Activated CD4-positive, alpha-beta T cell treated with anti-CD3 and anti-CD28 coated beads for 36 hours (primary cell): ENCODE measurements at regions not wholly inside any gene's neighbourhood (a gene's known extent, or its start where the extent isn't known, plus 50 kb on each side); places are given as distances from the start of the nearest gene placed in this dataset.
"Not testable (repeated sequence)": the region's sequence is repeated elsewhere in the genome, so short reads cannot be mapped to it uniquely, and the experiment has no call there.

ENCODE experiments used
- ATAC-seq: fragments of 200-7000 bp; cut with Tn5 transposase; one replicate; pipeline ENCODE4 v1.10.0; 2021; ENCODE audit warnings: mild to moderate bottlenecking, moderate library complexity
- CTCF ChIA-PET: fragments of 350-600 bp; sonication (Branson Sonifier 250); formaldehyde crosslinking; loops from one replicate; lab custom pipeline; 2021; ENCODE audit warnings: antibody characterized with exemption; lab: Charles Lee
- POLR2A ChIA-PET: fragments of 350-600 bp; sonication (Branson Sonifier 250); formaldehyde crosslinking; loops from one replicate; lab custom pipeline; 2021; ENCODE audit warnings: antibody characterized with exemption, inconsistent platforms; lab: Charles Lee
- DNase-seq: peaks from one replicate; pipeline ENCODE4 v3.0.0-alpha.2; 2020
- H3K27ac Mint-ChIP-seq: one replicate; pipeline ENCODE4 v1.8.0; 2021; ENCODE audit warnings: mixed read lengths
- H3K27me3 Mint-ChIP-seq: one replicate; pipeline ENCODE4 v1.8.0; 2021; ENCODE audit warnings: mixed read lengths
- H3K36me3 Mint-ChIP-seq: one replicate; pipeline ENCODE4 v1.8.0; 2021; ENCODE audit warnings: low read depth, mixed read lengths
- H3K4me1 Mint-ChIP-seq: one replicate; pipeline ENCODE4 v1.8.0; 2021; ENCODE audit warnings: mixed read lengths
- H3K4me3 Mint-ChIP-seq: one replicate; pipeline ENCODE4 v1.8.0; 2021; ENCODE audit warnings: mild to moderate bottlenecking, moderate library complexity, mixed read lengths
- H3K9me3 Mint-ChIP-seq: one replicate; pipeline ENCODE4 v1.8.0; 2021; ENCODE audit warnings: low read depth, mixed read lengths
- intact Hi-C, 2 experiments: fragments of 100-400 bp; cut with DNase I in 1 of 2; cut with micrococcal nuclease in 1 of 2; formaldehyde crosslinking; loops; one replicate each; pipeline versions ENCODE4 v1.14.2 to v1.15.1; 2022 to 2024; cut with DNase I, micrococcal nuclease

GRCh38 chr2:39583213-39583612 is 82.5 kb upstream of the TMEM178A start:
- ChIA-PET CTCF (no interaction called here), POLR2A (no interaction called here)
- no peak overlapping the region for H3K4me3 Mint-ChIP-seq
- peaks cover 1% of the 10 kb centered on the region for H3K36me3 Mint-ChIP-seq
- H3K9me3 Mint-ChIP-seq = peaks cover 2% of the 10 kb centered on the region
- intact Hi-C loops = no loop called here
- DNase-seq (no peak), ATAC-seq (no peak)
- H3K27me3 Mint-ChIP-seq = peaks cover 5% of the 10 kb centered on the region
- H3K27ac Mint-ChIP-seq = no peak overlapping the region
- no peaks in the 10 kb centered on the region for H3K4me1 Mint-ChIP-seq

- H3K27me3 Mint-ChIP-seq = peaks cover 5% of the 10 kb centered on the region
- ChIA-PET CTCF (no interaction called here), POLR2A (no interaction called here)
- intact Hi-C loops = no loop called here
- H3K4me3 Mint-ChIP-seq = no peak overlapping the region
- peaks cover 2% of the 10 kb centered on the region for H3K9me3 Mint-ChIP-seq
- peaks cover 1% of the 10 kb centered on the region for H3K36me3 Mint-ChIP-seq
- H3K27ac Mint-ChIP-seq = no peak overlapping the region
- no peaks in the 10 kb centered on the region for H3K4me1 Mint-ChIP-seq
- DNase-seq (no peak), ATAC-seq (no peak)
Observed at GRCh38 chr2:39583781-39584180, 81.9 kb upstream of the TMEM178A start.

- ATAC-seq (no peak), DNase-seq (no peak)
- peaks cover 4% of the 10 kb centered on the region for H3K27me3 Mint-ChIP-seq
- no peaks in the 10 kb centered on the region for H3K4me1 Mint-ChIP-seq
- intact Hi-C loops = no loop called here
- no peak overlapping the region for H3K4me3 Mint-ChIP-seq
- peaks cover 1% of the 10 kb centered on the region for H3K36me3 Mint-ChIP-seq
- H3K27ac Mint-ChIP-seq = no peak overlapping the region
- peaks cover 2% of the 10 kb centered on the region for H3K9me3 Mint-ChIP-seq
- ChIA-PET POLR2A (no interaction called here), CTCF (no interaction called here)
Observed at GRCh38 chr2:39584283-39584965, 81.3 kb upstream of the TMEM178A start.

DNA sequence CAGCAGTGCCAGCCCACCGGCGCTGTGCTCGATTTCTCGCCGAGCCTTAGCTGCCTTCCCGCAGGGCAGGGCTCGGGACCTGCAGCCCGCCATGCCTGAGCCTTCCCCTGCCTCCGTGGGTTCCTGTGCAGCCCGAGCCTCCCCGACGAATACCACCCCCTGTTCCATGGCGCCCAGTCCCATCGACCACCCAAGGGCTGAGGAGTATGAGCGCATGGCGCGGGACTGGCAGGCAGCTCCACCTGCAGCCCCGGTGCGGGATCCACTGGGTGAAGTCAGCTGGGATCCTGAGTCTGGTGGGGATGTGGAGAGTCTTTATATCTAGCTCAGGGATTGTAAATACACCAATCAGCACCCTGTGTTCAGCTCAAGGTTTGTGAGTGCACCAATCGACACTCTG is 80.2 kb upstream of the TMEM178A start:
- H3K4me1 Mint-ChIP-seq, intact Hi-C loops, CTCF ChIA-PET, H3K9me3 Mint-ChIP-seq, POLR2A ChIA-PET, H3K4me3 Mint-ChIP-seq, ATAC-seq, H3K27me3 Mint-ChIP-seq, H3K36me3 Mint-ChIP-seq, DNase-seq, H3K27ac Mint-ChIP-seq: not testable (repeated sequence)

- CTCF ChIA-PET = interaction anchor here (0.7 kb wide), 2 partner anchors 31 to 81 kb away, joined by 3 read pairs; no protein-coding TSS in a partner anchor
- POLR2A ChIA-PET = no interaction called here
- no peak overlapping the region for H3K27ac Mint-ChIP-seq
- H3K4me3 Mint-ChIP-seq = no peak overlapping the region
- no peak for DNase-seq
- ATAC-seq = no peak
- intact Hi-C loops = no loop called here
- no peaks in the 10 kb centered on the region for H3K4me1 Mint-ChIP-seq
- peaks cover 2% of the 10 kb centered on the region for H3K9me3 Mint-ChIP-seq
- H3K27me3 Mint-ChIP-seq = no peaks in the 10 kb centered on the region
- H3K36me3 Mint-ChIP-seq = peaks cover 1% of the 10 kb centered on the region
Observed at GRCh38 chr2:39587168-39587567, 78.5 kb upstream of the TMEM178A start.

- Mint-ChIP-seq H3K27ac (no peak overlapping the region), H3K36me3 (peaks cover 1% of the 10 kb centered on the region), H3K27me3 (no peaks in the 10 kb centered on the region), H3K4me3 (no peak overlapping the region), H3K4me1 (no peaks in the 10 kb centered on the region), H3K9me3 (peaks cover 2% of the 10 kb centered on the region)
- POLR2A ChIA-PET = no interaction called here
- CTCF ChIA-PET = interaction anchor here (0.6 to 0.7 kb wide), 2 partner anchors 82 to 282 kb away, joined by 3 read pairs; no protein-coding TSS in a partner anchor
- intact Hi-C loops = no loop called here
- no peak for DNase-seq
- no peak for ATAC-seq
Observed at GRCh38 chr2:39587641-39588040, 78.1 kb upstream of the TMEM178A start.

GRCh38 chr2:39593439-39594393 is 72.0 kb upstream of the TMEM178A start:
- ChIA-PET POLR2A (interaction anchor here (0.6 kb wide), 1 partner anchor 426 kb away, joined by 3 read pairs; no protein-coding TSS in a partner anchor), CTCF (no interaction called here)
- H3K36me3 Mint-ChIP-seq = no peaks in the 10 kb centered on the region
- H3K27ac Mint-ChIP-seq = no peak overlapping the region
- H3K4me1 Mint-ChIP-seq = no peaks in the 10 kb centered on the region
- peaks cover 2% of the 10 kb centered on the region for H3K27me3 Mint-ChIP-seq
- DNase-seq (no peak), ATAC-seq (no peak)
- no peaks in the 10 kb centered on the region for H3K9me3 Mint-ChIP-seq
- H3K4me3 Mint-ChIP-seq = no peak overlapping the region
- intact Hi-C loops = no loop called here

- CTCF ChIA-PET = interaction anchor here (0.6 kb wide), 1 partner anchor 243 kb away, joined by 3 read pairs; no protein-coding TSS in a partner anchor
- ATAC-seq (no peak), DNase-seq (no peak)
- Mint-ChIP-seq H3K27ac (no peak overlapping the region), H3K36me3 (no peaks in the 10 kb centered on the region), H3K4me3 (no peak overlapping the region), H3K4me1 (no peaks in the 10 kb centered on the region), H3K9me3 (no peaks in the 10 kb centered on the region), H3K27me3 (peaks cover 2% of the 10 kb centered on the region)
- POLR2A ChIA-PET = no interaction called here
- intact Hi-C loops = no loop called here
Observed at GRCh38 chr2:39595116-39595515, 70.6 kb upstream of the TMEM178A start.

- DNase-seq = no peak
- no peak for ATAC-seq
- CTCF ChIA-PET = interaction anchor here (1.1 kb wide), 1 partner anchor 9 kb away, joined by 4 read pairs; no protein-coding TSS in a partner anchor
- Mint-ChIP-seq H3K4me3 (no peak overlapping the region), H3K36me3 (no peaks in the 10 kb centered on the region), H3K4me1 (no peaks in the 10 kb centered on the region), H3K27ac (peak overlapping the region; percentile 8), H3K9me3 (no peaks in the 10 kb centered on the region), H3K27me3 (peaks cover 2% of the 10 kb centered on the region)
- intact Hi-C loops = no loop called here
- POLR2A ChIA-PET = no interaction called here
Observed at GRCh38 chr2:39597314-39597713, 68.4 kb upstream of the TMEM178A start.

DNA sequence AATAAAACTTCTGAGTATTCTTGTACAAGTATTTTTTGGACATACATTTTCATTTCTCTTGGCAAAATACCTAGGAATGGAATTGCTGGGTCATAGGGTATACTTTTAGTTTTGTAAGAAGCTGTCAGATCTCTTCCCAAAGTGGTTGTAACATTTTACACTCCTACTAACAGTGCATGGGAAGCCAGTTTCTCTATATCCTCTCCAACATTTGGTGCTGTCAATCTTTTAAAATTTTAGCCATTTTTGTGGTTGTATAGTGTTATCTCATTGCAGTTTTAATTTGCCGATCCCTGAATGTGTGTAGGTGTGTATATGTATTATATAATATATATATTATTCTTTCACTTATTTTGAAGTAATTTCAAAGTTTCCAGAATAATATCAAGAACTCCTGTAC is 63.1 kb upstream of the TMEM178A start:
- CTCF ChIA-PET = no interaction called here
- Mint-ChIP-seq H3K9me3 (no peaks in the 10 kb centered on the region), H3K4me1 (no peaks in the 10 kb centered on the region), H3K36me3 (no peaks in the 10 kb centered on the region), H3K4me3 (no peak overlapping the region), H3K27ac (no peak overlapping the region), H3K27me3 (peaks cover 9% of the 10 kb centered on the region)
- intact Hi-C loops = no loop called here
- ATAC-seq (no peak), DNase-seq (no peak)
- POLR2A ChIA-PET = no interaction called here

- no peak for ATAC-seq
- ChIA-PET CTCF (no interaction called here), POLR2A (no interaction called here)
- Mint-ChIP-seq H3K36me3 (no peaks in the 10 kb centered on the region), H3K4me1 (no peaks in the 10 kb centered on the region), H3K27ac (no peak overlapping the region), H3K9me3 (no peaks in the 10 kb centered on the region), H3K27me3 (peaks cover 9% of the 10 kb centered on the region), H3K4me3 (no peak overlapping the region)
- DNase-seq = no peak
- intact Hi-C loops = no loop called here
Observed at GRCh38 chr2:39603436-39603835, 62.3 kb upstream of the TMEM178A start.
